COLO668 (cell line): ENCODE measurements at regions not wholly inside any gene's neighbourhood (a gene's known extent, or its start where the extent isn't known, plus 50 kb on each side); places are given as distances from the start of the nearest gene placed in this dataset.

Experiments used
- DNase-seq: peaks from one replicate; lab custom pipeline; 2025; ENCODE audit not compliant: unreplicated experiment; lab: John Stamatoyannopoulos, UW

- no peak for DNase-seq
These were observed 990.1 kb upstream of the C9orf72 start for GRCh38 chr9:28563291-28563934.

- no peak for DNase-seq
These were observed 1010.6 kb upstream of the C9orf72 start for GRCh38 chr9:28583832-28584231.

- no peak for DNase-seq
These were observed 1011.3 kb upstream of the C9orf72 start for GRCh38 chr9:28584542-28584941.

GRCh38 chr9:28587052-28587451 lies 1013.8 kb upstream of the C9orf72 start:
- DNase-seq: no peak

- no peak for DNase-seq
These were observed 1025.1 kb upstream of the C9orf72 start for GRCh38 chr9:28598408-28598807.

- no peak for DNase-seq
These were observed 1026.9 kb upstream of the C9orf72 start for GRCh38 chr9:28600226-28600625.

- DNase-seq: no peak
These were observed 1034.6 kb upstream of the C9orf72 start for GRCh38 chr9:28607843-28608242.

GRCh38 chr9:28610339-28610738 lies 1037.1 kb upstream of the C9orf72 start:
- DNase-seq: no peak

GRCh38 chr9:28616310-28616709 lies 1043.0 kb upstream of the C9orf72 start:
- no peak for DNase-seq

GRCh38 chr9:28620011-28620410 lies 1046.7 kb upstream of the C9orf72 start:
- no peak for DNase-seq

GRCh38 chr9:28620661-28621060 lies 1047.4 kb upstream of the C9orf72 start:
- DNase-seq: no peak

GRCh38 chr9:28624771-28625170 lies 1051.5 kb upstream of the C9orf72 start:
- DNase-seq: no peak

- DNase-seq: no peak
These were observed 1054.8 kb upstream of the C9orf72 start for GRCh38 chr9:28628031-28628430.

- no peak for DNase-seq
These were observed 1075.4 kb upstream of the C9orf72 start for GRCh38 chr9:28648723-28649122.

GRCh38 chr9:28650327-28650726 lies 1077.0 kb upstream of the C9orf72 start:
- no peak for DNase-seq

GRCh38 chr9:28651050-28651722 lies 1077.9 kb upstream of the C9orf72 start:
- no peak for DNase-seq

GRCh38 chr9:28653216-28653615 lies 1079.9 kb upstream of the C9orf72 start:
- DNase-seq: no peak

- DNase-seq: no peak
These were observed 1083.4 kb upstream of the C9orf72 start for GRCh38 chr9:28656727-28657126.

- DNase-seq: no peak
These were observed 1088.6 kb upstream of the C9orf72 start for GRCh38 chr9:28661853-28662252.

- DNase-seq: no peak
These were observed 1089.4 kb upstream of the C9orf72 start for GRCh38 chr9:28662675-28663074.

- no peak for DNase-seq
These were observed 1094.9 kb upstream of the C9orf72 start for GRCh38 chr9:28668158-28668557.

GRCh38 chr9:28671000-28671399 lies 1097.7 kb upstream of the C9orf72 start:
- no peak for DNase-seq

GRCh38 chr9:28678097-28678496 lies 1104.8 kb upstream of the C9orf72 start:
- no peak for DNase-seq
